CD14-positive monocyte (primary cell): ENCODE measurements at regions not wholly inside any gene's neighbourhood (a gene's known extent, or its start where the extent isn't known, plus 50 kb on each side); places are given as distances from the start of the nearest gene placed in this dataset.

Experiments used
- DNase-seq, 3 donors: peaks; one replicate each; pipeline ENCODE4 v3.0.0-alpha.2; 2011 to 2022
- H2AFZ ChIP-seq: 2 replicates; pipeline ENCODE4 v1.6.0; 2012; ENCODE audit warnings: mild to moderate bottlenecking, low read depth, low read length, inconsistent platforms; ENCODE audit not compliant: insufficient read depth, poor library complexity, severe bottlenecking
- H3K27ac ChIP-seq, 2 donors: 1 replicate in 1 of 2; 2 replicates in 1 of 2; pipeline ENCODE4 v1.5.1; 2012 to 2013; ENCODE audit warnings: low read length in 2 of 2, control low read depth in 1 of 2, inconsistent platforms in 1 of 2, low read depth in 1 of 2, mild to moderate bottlenecking in 1 of 2
- H3K27me3 ChIP-seq, 2 donors: one replicate each; pipeline versions ENCODE4 v1.6.0 to v1.6.1; 2011 to 2013; ENCODE audit warnings: low read length in 2 of 2; ENCODE audit not compliant: control insufficient read depth in 2 of 2, insufficient read depth in 2 of 2
- H3K36me3 ChIP-seq, 2 donors: replicated peaks in 1 of 2; 1 replicate in 1 of 2; 2 replicates in 1 of 2; pipeline versions ENCODE4 v1.5.1 to v1.6.1; 2012 to 2013; ENCODE audit warnings: low read length in 2 of 2, control low read depth in 1 of 2, inconsistent platforms in 1 of 2, mild to moderate bottlenecking in 1 of 2; ENCODE audit not compliant: insufficient read depth in 2 of 2, control insufficient read depth in 1 of 2
- H3K4me1 ChIP-seq, 2 donors: 1 replicate in 1 of 2; 2 replicates in 1 of 2; pipeline versions ENCODE4 v1.5.1 to v1.6.1; 2012 to 2013; ENCODE audit warnings: low read length in 2 of 2, control low read depth in 1 of 2, inconsistent platforms in 1 of 2, mild to moderate bottlenecking in 1 of 2, moderate library complexity in 1 of 2; ENCODE audit not compliant: insufficient read depth in 2 of 2, control insufficient read depth in 1 of 2
- H3K4me2 ChIP-seq: replicated peaks from 2 replicates; pipeline ENCODE3; 2012; ENCODE audit warnings: low read length, moderate library complexity, mild to moderate bottlenecking; ENCODE audit not compliant: poor library complexity, severe bottlenecking; ENCODE audit errors: extremely low read depth
- H3K4me3 ChIP-seq, 3 experiments: fragments of 200-600 bp in 1 of 3; sonication (generic) in 1 of 3; replicated peaks in 1 of 3; 1 replicate in 2 of 3; 2 replicates in 1 of 3; pipeline ENCODE4 v1.5.1; 2011 to 2013; ENCODE audit warnings: low read length in 3 of 3, mild to moderate bottlenecking in 3 of 3, control low read depth in 2 of 3, low read depth in 2 of 3, inconsistent platforms in 1 of 3, moderate library complexity in 1 of 3
- H3K79me2 ChIP-seq: 2 replicates; pipeline ENCODE4 v1.6.0; 2012; ENCODE audit warnings: mild to moderate bottlenecking, control low read depth, inconsistent platforms, low read length, moderate library complexity; ENCODE audit not compliant: insufficient read depth
- H3K9ac ChIP-seq: 2 replicates; pipeline ENCODE4 v1.6.0; 2017; ENCODE audit warnings: low read length, mild to moderate bottlenecking; ENCODE audit not compliant: insufficient read depth, poor library complexity, severe bottlenecking
- H3K9me3 ChIP-seq, 2 donors: replicated peaks in 1 of 2; 1 replicate in 1 of 2; 2 replicates in 1 of 2; pipeline versions ENCODE4 v1.5.1 to v1.6.1; 2012 to 2013; ENCODE audit warnings: low read length in 2 of 2, control low read depth in 1 of 2; ENCODE audit not compliant: control insufficient read depth in 1 of 2, insufficient read depth in 1 of 2
- H4K20me1 ChIP-seq: 2 replicates; pipeline ENCODE4 v1.6.0; 2012; ENCODE audit warnings: mild to moderate bottlenecking, low read length, control low read depth, moderate library complexity; ENCODE audit not compliant: insufficient read depth
- H3K27ac Mint-ChIP-seq, 7 donors: one replicate each; pipeline ENCODE4 v1.8.0; 2020; ENCODE audit warnings: mild to moderate bottlenecking in 7 of 7, mixed read lengths in 7 of 7, moderate library complexity in 6 of 7, inconsistent platforms in 2 of 7
- H3K27me3 Mint-ChIP-seq, 3 donors: one replicate each; pipeline ENCODE4 v1.8.0; 2021 to 2022; ENCODE audit warnings: low read depth in 3 of 3, mild to moderate bottlenecking in 3 of 3, mixed read lengths in 3 of 3, moderate library complexity in 3 of 3, inconsistent platforms in 1 of 3
- H3K36me3 Mint-ChIP-seq, 2 donors: one replicate each; pipeline ENCODE4 v1.8.0; 2020; ENCODE audit warnings: mixed read lengths in 2 of 2, inconsistent platforms in 1 of 2, mild to moderate bottlenecking in 1 of 2
- H3K4me1 Mint-ChIP-seq: one replicate; pipeline ENCODE4 v1.8.0; 2020; ENCODE audit warnings: mild to moderate bottlenecking, mixed read lengths
- H3K4me3 Mint-ChIP-seq, 2 donors: one replicate each; pipeline ENCODE4 v1.8.0; 2020; ENCODE audit warnings: mild to moderate bottlenecking in 2 of 2, mixed read lengths in 2 of 2, moderate library complexity in 1 of 2
- H3K9me3 Mint-ChIP-seq, 7 donors: one replicate each; pipeline ENCODE4 v1.8.0; 2020 to 2022; ENCODE audit warnings: mixed read lengths in 7 of 7, mild to moderate bottlenecking in 6 of 7, moderate library complexity in 6 of 7, inconsistent platforms in 2 of 7
- CTCF ChIP-seq: fragments of 200-600 bp; IDR thresholded peaks from one replicate; pipeline ENCODE4 v1.8.0; 2022; ENCODE audit warnings: antibody characterized with exemption, mild to moderate bottlenecking
- WGBS: methylation state at CpG from one replicate; pipeline ENCODE4 v1.1.5; 2013; ENCODE audit warnings: missing lambda C conversion rate; ENCODE audit not compliant: insufficient coverage; 5-methylcytosine and 5-hydroxymethylcytosine counted together
- intact Hi-C, 2 donors: fragments of 100-400 bp; cut with micrococcal nuclease; formaldehyde crosslinking; loops; one replicate each; pipeline versions ENCODE4 v1.15.0 to v1.15.1; 2023

- H3K4me3 Mint-ChIP-seq, result no peak overlapping the region
- no peaks in the 10 kb centered on the region for H3K4me1 ChIP-seq
- no peaks in the 10 kb centered on the region for H3K36me3 ChIP-seq
- no peaks in the 10 kb centered on the region for H3K27me3 Mint-ChIP-seq
- no peak overlapping the region for H3K9ac ChIP-seq
- TF ChIP-seq CTCF, result no peak
- no peaks in the 10 kb centered on the region for H4K20me1 ChIP-seq
- no peak overlapping the region for H3K4me3 ChIP-seq
- H3K27ac ChIP-seq, result no peak overlapping the region
- no peak for DNase-seq
- no peaks in the 10 kb centered on the region for H3K36me3 Mint-ChIP-seq
- 100% methylated on average over 1 of the region's 1 CpG for whole genome bisulfite sequencing
- no peak overlapping the region for H3K27ac Mint-ChIP-seq
- peaks cover 5 to 18% (median 7%) of the 10 kb centered on the region in 7 donors for H3K9me3 Mint-ChIP-seq
- H3K27me3 ChIP-seq, result no peaks in the 10 kb centered on the region
- no peaks in the 10 kb centered on the region for H3K4me1 Mint-ChIP-seq
- peaks cover 13 to 20% of the 10 kb centered on the region in 2 donors for H3K9me3 ChIP-seq
- no peaks in the 10 kb centered on the region for H3K79me2 ChIP-seq
- intact Hi-C loops, result no loop called here
- no peak overlapping the region for H2AFZ ChIP-seq
- H3K4me2 ChIP-seq, result no peak overlapping the region
Measured at GRCh38 chr5:25405850-25406249, 761.1 kb upstream of the CDH10 start.

- DNase-seq, result no peak
- no peak overlapping the region for H3K4me3 ChIP-seq
- no peaks in the 10 kb centered on the region for H3K36me3 ChIP-seq
- H3K79me2 ChIP-seq, result no peaks in the 10 kb centered on the region
- Mint-ChIP-seq H3K4me1 (no peaks in the 10 kb centered on the region), H3K27ac (no peak overlapping the region), H3K4me3 (no peak overlapping the region), H3K9me3 (peaks cover 0 to 6% (median 4%) of the 10 kb centered on the region in 7 donors), H3K27me3 (no peaks in the 10 kb centered on the region), H3K36me3 (no peaks in the 10 kb centered on the region)
- H3K4me1 ChIP-seq, result no peaks in the 10 kb centered on the region
- H2AFZ ChIP-seq, result no peak overlapping the region
- H3K9me3 ChIP-seq, result peaks cover 13 to 14% of the 10 kb centered on the region in 2 donors
- no peaks in the 10 kb centered on the region for H4K20me1 ChIP-seq
- WGBS, result no CpG with 5 or more reads among the region's 1 CpG
- no peak overlapping the region for H3K4me2 ChIP-seq
- H3K27me3 ChIP-seq, result no peaks in the 10 kb centered on the region
- no peak overlapping the region for H3K27ac ChIP-seq
- H3K9ac ChIP-seq, result no peak overlapping the region
- no peak for TF ChIP-seq CTCF
- intact Hi-C loops, result no loop called here
Measured at GRCh38 chr5:25399878-25400480, 755.2 kb upstream of the CDH10 start.
